Breast epithelium (tissue), 3 donors: ENCODE measurements at regions not wholly inside any gene's neighbourhood (a gene's known extent, or its start where the extent isn't known, plus 50 kb on each side); places are given as distances from the start of the nearest gene placed in this dataset.

Experiments used
- CTCF ChIP-seq, 3 donors: fragments of 450-650 bp; IDR thresholded peaks; one replicate each; pipeline ENCODE4 v1.5.1; 2016 to 2017; ENCODE audit warnings: antibody characterized with exemption in 3 of 3, mild to moderate bottlenecking in 3 of 3, moderate library complexity in 3 of 3
- POLR2A ChIP-seq: fragments of 450-650 bp; IDR thresholded peaks from one replicate; pipeline ENCODE4 v1.6.1; 2016; ENCODE audit warnings: antibody characterized with exemption, mild to moderate bottlenecking, moderate library complexity

GRCh38 chr2:48250943-48251342 is 63.5 kb upstream of the FOXN2 start:
- TF ChIP-seq POLR2A (no peak), CTCF (IDR thresholded peaks at IDR 0.05) (no peak)
